ENCODE measurements at regions not wholly inside any gene's neighbourhood (a gene's known extent, or its start where the extent isn't known, plus 50 kb on each side); places are given as distances from the start of the nearest gene placed in this dataset.

- no peak for DNase-seq
Measured at GRCh38 chr22:44589831-44590230, 91.8 kb upstream of the RTL6 start.

GRCh38 chr22:44588348-44588747 lies 90.3 kb upstream of the RTL6 start:
- DNase-seq, result no peak

GRCh38 chr22:44587737-44588310 lies 89.8 kb upstream of the RTL6 start:
- no peak for DNase-seq

- no peak for DNase-seq
Measured at GRCh38 chr22:44586999-44587736, 89.1 kb upstream of the RTL6 start.

GRCh38 chr22:44586351-44586990 lies 88.4 kb upstream of the RTL6 start:
- DNase-seq, result no peak

- no peak for DNase-seq
Measured at GRCh38 chr22:44585559-44586350, 87.7 kb upstream of the RTL6 start.

GRCh38 chr22:44584256-44584902 lies 86.3 kb upstream of the RTL6 start:
- DNase-seq, result no peak

- no peak for DNase-seq
Measured at GRCh38 chr22:44583854-44584253, 85.8 kb upstream of the RTL6 start.

- no peak for DNase-seq
Measured at GRCh38 chr22:44583061-44583760, 85.2 kb upstream of the RTL6 start.

GRCh38 chr22:44582016-44582415 lies 84.0 kb upstream of the RTL6 start:
- no peak for DNase-seq

- DNase-seq, result no peak
Measured at GRCh38 chr22:44581096-44581435, 83.0 kb upstream of the RTL6 start.

GRCh38 chr22:44580176-44581095 lies 82.4 kb upstream of the RTL6 start:
- DNase-seq, result no peak

- DNase-seq, result no peak
Measured at GRCh38 chr22:44578516-44579230, 80.6 kb upstream of the RTL6 start.

- no peak for DNase-seq
Measured at GRCh38 chr22:44578110-44578457, 80.1 kb upstream of the RTL6 start.

GRCh38 chr22:44577391-44578109 lies 79.5 kb upstream of the RTL6 start:
- DNase-seq, result no peak

GRCh38 chr22:44576311-44577260 lies 78.6 kb upstream of the RTL6 start:
- DNase-seq, result no peak

GRCh38 chr22:44575381-44576268 lies 77.6 kb upstream of the RTL6 start:
- no peak for DNase-seq
